Osteocyte (in vitro differentiated cells): ENCODE measurements at regions not wholly inside any gene's neighbourhood (a gene's known extent, or its start where the extent isn't known, plus 50 kb on each side); places are given as distances from the start of the nearest gene placed in this dataset.
A peak's percentile ranks its signal among the peaks of the same experiment; 100 is the strongest.
"Not testable (repeated sequence)": the region's sequence is repeated elsewhere in the genome, so short reads cannot be mapped to it uniquely, and the experiment has no call there.

Source experiments
- DNase-seq: peaks from one replicate; pipeline ENCODE4 v3.0.0; 2021; ENCODE audit warnings: mixed read lengths; ENCODE audit not compliant: unreplicated experiment; ENCODE audit errors: extremely low spot score
- H3K27ac Mint-ChIP-seq: one replicate; pipeline ENCODE4 v1.8.0; 2021; ENCODE audit warnings: mild to moderate bottlenecking, mixed read lengths; ENCODE audit not compliant: unreplicated experiment
- H3K27me3 Mint-ChIP-seq: one replicate; pipeline ENCODE4 v1.8.0; 2021; ENCODE audit warnings: mixed read lengths; ENCODE audit not compliant: unreplicated experiment
- H3K36me3 Mint-ChIP-seq: one replicate; pipeline ENCODE4 v1.8.0; 2021; ENCODE audit warnings: mixed read lengths; ENCODE audit not compliant: unreplicated experiment
- H3K4me1 Mint-ChIP-seq: one replicate; pipeline ENCODE4 v1.8.0; 2021; ENCODE audit warnings: mixed read lengths; ENCODE audit not compliant: unreplicated experiment
- H3K4me3 Mint-ChIP-seq: one replicate; pipeline ENCODE4 v1.8.0; 2021; ENCODE audit warnings: mild to moderate bottlenecking, moderate library complexity, mixed read lengths; ENCODE audit not compliant: unreplicated experiment
- H3K9me3 Mint-ChIP-seq: one replicate; pipeline ENCODE4 v1.8.0; 2021; ENCODE audit warnings: mixed read lengths; ENCODE audit not compliant: unreplicated experiment
- TF ChIP-seq, protein P1 (sequence below): fragments of 200-600 bp; sonication (generic); IDR thresholded peaks from 2 replicates; pipeline ENCODE4 v1.5.0; 2021; ENCODE audit warnings: antibody characterized with exemption, mild to moderate bottlenecking, moderate library complexity

DNA sequence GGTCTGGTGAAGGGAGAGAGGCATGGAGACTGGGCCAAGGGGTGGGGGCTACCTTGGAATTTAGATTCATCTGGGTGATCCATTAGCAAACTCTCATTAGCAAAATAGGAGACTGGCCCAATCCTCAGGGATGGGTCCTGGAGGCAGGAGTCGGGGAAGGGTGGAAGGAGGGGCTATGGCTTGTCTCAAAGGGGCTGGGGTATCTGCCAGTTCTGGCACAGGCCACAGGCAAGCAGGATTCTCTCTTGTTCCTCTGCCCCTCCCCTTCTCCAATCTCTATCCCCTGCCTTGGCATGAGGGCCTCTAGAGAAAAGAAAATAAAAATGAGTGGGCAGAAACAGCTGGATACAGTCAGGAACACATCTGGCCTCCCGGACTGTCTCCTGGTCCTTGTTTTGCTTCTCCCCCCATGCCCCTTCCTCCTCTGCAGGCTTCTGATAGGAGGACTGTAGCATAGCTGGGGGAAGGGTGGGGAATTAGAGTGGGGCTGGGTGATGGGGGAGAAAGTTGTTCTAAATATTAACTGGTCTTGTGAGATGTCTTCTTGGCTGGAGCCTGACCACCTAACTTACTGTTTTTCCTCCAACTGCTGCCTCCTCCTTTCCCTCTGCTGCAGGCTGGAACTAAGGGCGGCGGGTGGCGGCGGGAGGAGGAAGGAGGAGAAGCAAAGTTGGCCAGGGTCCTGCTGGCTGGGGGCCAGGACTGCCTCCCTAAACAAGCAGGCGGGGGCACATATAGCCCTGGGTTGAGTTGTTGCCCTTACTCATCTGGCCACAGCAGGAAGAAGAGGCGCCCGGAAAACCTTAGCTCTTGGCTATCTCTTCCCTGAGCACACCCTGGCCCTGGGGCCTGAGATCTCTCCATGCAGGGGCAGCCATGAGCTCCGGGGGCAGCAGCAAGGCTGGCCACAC lies 53.3 kb upstream of the LAS1L start:
- DNase-seq, result peak; percentile 88
- H3K9me3 Mint-ChIP-seq, result peaks cover 3% of the 10 kb centered on the region
- H3K4me1 Mint-ChIP-seq, result peaks cover 18% of the 10 kb centered on the region
- peak overlapping the region; percentile 59 for H3K27ac Mint-ChIP-seq
- H3K36me3 Mint-ChIP-seq, result no peaks in the 10 kb centered on the region
- H3K4me3 Mint-ChIP-seq, result no peak overlapping the region
- TF ChIP-seq, protein P1, sequence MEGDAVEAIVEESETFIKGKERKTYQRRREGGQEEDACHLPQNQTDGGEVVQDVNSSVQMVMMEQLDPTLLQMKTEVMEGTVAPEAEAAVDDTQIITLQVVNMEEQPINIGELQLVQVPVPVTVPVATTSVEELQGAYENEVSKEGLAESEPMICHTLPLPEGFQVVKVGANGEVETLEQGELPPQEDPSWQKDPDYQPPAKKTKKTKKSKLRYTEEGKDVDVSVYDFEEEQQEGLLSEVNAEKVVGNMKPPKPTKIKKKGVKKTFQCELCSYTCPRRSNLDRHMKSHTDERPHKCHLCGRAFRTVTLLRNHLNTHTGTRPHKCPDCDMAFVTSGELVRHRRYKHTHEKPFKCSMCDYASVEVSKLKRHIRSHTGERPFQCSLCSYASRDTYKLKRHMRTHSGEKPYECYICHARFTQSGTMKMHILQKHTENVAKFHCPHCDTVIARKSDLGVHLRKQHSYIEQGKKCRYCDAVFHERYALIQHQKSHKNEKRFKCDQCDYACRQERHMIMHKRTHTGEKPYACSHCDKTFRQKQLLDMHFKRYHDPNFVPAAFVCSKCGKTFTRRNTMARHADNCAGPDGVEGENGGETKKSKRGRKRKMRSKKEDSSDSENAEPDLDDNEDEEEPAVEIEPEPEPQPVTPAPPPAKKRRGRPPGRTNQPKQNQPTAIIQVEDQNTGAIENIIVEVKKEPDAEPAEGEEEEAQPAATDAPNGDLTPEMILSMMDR, result no peak
- H3K27me3 Mint-ChIP-seq, result no peaks in the 10 kb centered on the region

DNA sequence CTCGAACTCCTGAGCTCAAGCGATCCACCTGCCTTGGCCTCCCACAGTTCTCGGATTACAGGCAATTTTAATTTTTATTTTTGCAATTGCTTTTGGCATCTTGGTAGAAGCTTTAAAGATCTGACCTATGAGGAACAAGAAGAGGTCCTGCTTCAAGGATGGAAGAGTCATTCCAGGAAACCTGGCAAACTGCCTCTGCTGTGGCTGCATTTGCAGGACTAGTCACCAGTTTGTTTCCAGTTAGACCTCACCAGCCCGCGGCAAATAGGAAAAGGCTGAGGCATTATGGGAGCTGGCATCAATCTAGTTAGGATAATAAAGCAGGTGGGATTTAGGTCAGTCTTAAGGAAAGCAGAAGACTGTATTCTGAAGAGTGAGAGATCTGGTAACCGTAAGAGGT lies 51.9 kb upstream of the LAS1L start:
- TF ChIP-seq, protein P1, result no peak
- Mint-ChIP-seq H3K36me3 (no peaks in the 10 kb centered on the region), H3K27ac (no peak overlapping the region), H3K9me3 (peaks cover 3% of the 10 kb centered on the region), H3K4me1 (peaks cover 19% of the 10 kb centered on the region), H3K27me3 (no peaks in the 10 kb centered on the region), H3K4me3 (no peak overlapping the region)
- DNase-seq, result no peak

DNA sequence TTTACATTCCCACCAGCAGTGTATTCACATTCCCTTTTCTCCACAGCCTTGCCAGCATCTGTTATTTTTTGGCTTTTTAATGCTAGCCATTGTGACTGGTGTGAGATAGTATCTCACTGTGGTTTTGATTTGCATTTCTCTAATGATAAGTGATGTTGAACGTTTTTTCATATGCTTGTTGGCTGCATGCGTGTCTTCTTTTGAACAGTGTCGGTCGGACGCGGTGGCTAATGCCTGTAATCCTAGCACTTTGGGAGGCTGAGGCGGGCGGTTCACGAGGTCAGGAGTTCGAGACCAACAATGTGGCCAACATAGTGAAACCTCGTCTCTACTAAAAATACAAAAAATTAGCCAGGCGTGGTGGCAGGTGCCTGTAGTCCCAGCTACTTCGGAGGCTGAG lies 50.6 kb upstream of the LAS1L start:
- H3K4me1 Mint-ChIP-seq, result peaks cover 19% of the 10 kb centered on the region
- H3K27ac Mint-ChIP-seq, DNase-seq, H3K9me3 Mint-ChIP-seq, H3K4me3 Mint-ChIP-seq, H3K27me3 Mint-ChIP-seq, H3K36me3 Mint-ChIP-seq: not testable (repeated sequence)
